ENCODE measurements at regions not wholly inside any gene's neighbourhood (a gene's known extent, or its start where the extent isn't known, plus 50 kb on each side); places are given as distances from the start of the nearest gene placed in this dataset.

GRCh38 chr9:135035781-135036760 lies 51.4 kb upstream of the OLFM1 start:
- Histone ChIP-seq H3K79me2 (ENCODE audit: insufficient read depth, low read length) (no peaks in the 10 kb centered on the region), H4K91ac (ENCODE audit: insufficient read length, low read depth, low read length) (no peak overlapping the region), H2BK120ac (ENCODE audit: low read depth, low read length, poor library complexity, severe bottlenecking) (no peak overlapping the region), H4K5ac (ENCODE audit: insufficient read length, low read depth, low read length) (peak overlapping the region; percentile 87), H3K9me3 (ENCODE audit: control insufficient read depth, low read depth, low read length) (no peaks in the 10 kb centered on the region), H2BK15ac (ENCODE audit: low read depth, low read length) (no peak overlapping the region), H3K14ac (ENCODE audit: insufficient read depth, low read length) (no peak overlapping the region), H3K9ac (ENCODE audit: extremely low read depth, insufficient read length, low read length) (no peak overlapping the region), H4K20me1 (ENCODE audit: control insufficient read depth, insufficient read depth, insufficient read length) (peaks cover 2% of the 10 kb centered on the region), H3K56ac (ENCODE audit: insufficient read length, low read depth, low read length) (no peak overlapping the region), H2AK5ac (ENCODE audit: insufficient read length, low read length) (no peak overlapping the region), H3T11ph (ENCODE audit: low read length) (no peak overlapping the region), H3K4ac (ENCODE audit: low read depth, low read length) (no peak overlapping the region), H3K23ac (ENCODE audit: insufficient read length, low read depth, low read length) (no peak overlapping the region), H4K8ac (replicated peaks; ENCODE audit: insufficient read length, low read depth, low read length) (no peak overlapping the region), H3K4me2 (ENCODE audit: insufficient read depth, insufficient read length, low read length) (no peak overlapping the region), H3K27ac (ENCODE audit: insufficient read length, low read depth, low read length) (no peak overlapping the region), H3K27me3 (ENCODE audit: insufficient read depth, low read length) (no peaks in the 10 kb centered on the region), H3K4me1 (ENCODE audit: insufficient read depth, low read length) (no peaks in the 10 kb centered on the region), H2BK5ac (ENCODE audit: insufficient read length, low read length) (no peak overlapping the region), H2BK20ac (ENCODE audit: low read depth, low read length, poor library complexity, severe bottlenecking) (no peak overlapping the region), H3K18ac (ENCODE audit: insufficient read length, low read depth, low read length) (no peak overlapping the region), H2AFZ (ENCODE audit: low read length) (no peak overlapping the region), H3K79me1 (ENCODE audit: insufficient read depth, low read depth, low read length, poor library complexity, severe bottlenecking) (no peaks in the 10 kb centered on the region), H3K23me2 (ENCODE audit: insufficient read length, low read depth, low read length, poor library complexity, severe bottlenecking) (no peaks in the 10 kb centered on the region), H2BK12ac (ENCODE audit: insufficient read length, low read depth, low read length) (no peak overlapping the region)
- no CpG with 5 or more reads among the region's 14 CpGs for WGBS (ENCODE audit: extremely low coverage, insufficient read length, low lambda C conversion rate)
- no peak for TF ChIP-seq CTCF (conservative IDR thresholded peaks at IDR 0.05)
- Mint-ChIP-seq H3K27me3 (ENCODE audit: low read depth) (peaks cover 3% of the 10 kb centered on the region; the same call in 1 of the 2 replicates), H3K9me3 (no peaks in the 10 kb centered on the region), H3K4me1 (peaks cover 12 to 13% of the 10 kb centered on the region in 2 experiments; a peak in 3 of 4 replicates), H3K36me3 (ENCODE audit: insufficient read depth in 1 of 3, low read depth in 3 of 3) (no peaks in the 10 kb centered on the region), H3K4me3 (no peak overlapping the region), H3K27ac (peak overlapping the region in 1 of 3 experiments; percentile 67; a peak in 1 of 7 replicates)
- DNase-seq, result peak; percentile 9

Measured in H9 (cell line).